RWPE2 (cell line): ENCODE measurements at regions not wholly inside any gene's neighbourhood (a gene's known extent, or its start where the extent isn't known, plus 50 kb on each side); places are given as distances from the start of the nearest gene placed in this dataset.

Source experiments
- ATAC-seq: fragments of 200-7000 bp; cut with Tn5 transposase; 3 replicates; pipeline ENCODE4 v1.9.1; 2021; ENCODE audit warnings: low read depth
- DNase-seq: peaks from one replicate; pipeline ENCODE4 v3.0.0-alpha.2; 2020; ENCODE audit warnings: low spot score
- H3K27ac ChIP-seq: fragments of 450-650 bp; 2 replicates; pipeline ENCODE4 v1.5.1; 2017; ENCODE audit warnings: mild to moderate bottlenecking; ENCODE audit not compliant: poor library complexity, severe bottlenecking
- H3K27me3 ChIP-seq: fragments of 250-450 bp; sonication (Bioruptor Pico); 2 replicates; pipeline ENCODE4 v1.5.1; 2021; ENCODE audit warnings: mild to moderate bottlenecking, moderate library complexity; ENCODE audit not compliant: insufficient read depth, poor library complexity, severe bottlenecking
- H3K36me3 ChIP-seq: fragments of 250-450 bp; sonication (Bioruptor Pico); 2 replicates; pipeline ENCODE4 v1.5.1; 2020; ENCODE audit warnings: low read depth, mild to moderate bottlenecking, moderate library complexity
- H3K4me1 ChIP-seq: fragments of 250-450 bp; sonication (Bioruptor Pico); 2 replicates; pipeline ENCODE4 v1.5.1; 2021; ENCODE audit warnings: mild to moderate bottlenecking, moderate library complexity; ENCODE audit not compliant: insufficient read depth, poor library complexity, severe bottlenecking
- H3K4me3 ChIP-seq: fragments of 250-450 bp; sonication (Bioruptor Pico); 2 replicates; pipeline ENCODE4 v1.5.1; 2021; ENCODE audit warnings: mild to moderate bottlenecking, moderate library complexity; ENCODE audit not compliant: severe bottlenecking
- H3K9me3 ChIP-seq: fragments of 250-450 bp; sonication (Bioruptor Pico); 2 replicates; pipeline ENCODE4 v1.5.1; 2021; ENCODE audit warnings: mild to moderate bottlenecking, moderate library complexity; ENCODE audit not compliant: severe bottlenecking
- TF ChIP-seq, protein P1 (sequence below): fragments of 450-650 bp; IDR thresholded peaks from one replicate; pipeline ENCODE4 v1.5.1; 2017; ENCODE audit warnings: mild to moderate bottlenecking, moderate library complexity; ENCODE audit not compliant: poor library complexity, severe bottlenecking

DNA sequence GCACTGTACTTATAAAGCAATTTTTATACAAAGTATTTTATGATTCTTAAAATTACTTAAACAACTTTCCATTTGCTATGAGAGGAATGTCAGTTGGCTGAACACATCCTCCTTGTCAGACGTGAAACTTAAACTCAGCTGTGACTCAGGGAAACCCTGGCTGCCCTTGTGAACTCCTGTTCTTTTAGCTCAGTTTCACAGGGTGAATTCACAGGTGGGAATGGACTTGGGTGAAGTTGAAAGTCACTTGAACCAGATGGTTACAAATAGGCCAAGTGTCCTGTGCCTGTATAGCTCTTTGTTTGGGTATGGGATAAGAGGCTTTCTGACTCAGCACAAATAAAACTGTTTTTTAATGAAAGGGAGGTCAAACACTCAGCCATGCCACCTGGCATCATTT is 67.4 kb upstream of the FAM47B start:
- no peak for DNase-seq
- H3K4me1 ChIP-seq, result no peaks in the 10 kb centered on the region
- no peak overlapping the region for H3K27ac ChIP-seq
- no peaks in the 10 kb centered on the region for H3K36me3 ChIP-seq
- no peaks in the 10 kb centered on the region for H3K27me3 ChIP-seq
- H3K4me3 ChIP-seq, result no peak overlapping the region
- peak; percentile 58; the same call in 2 of the 3 replicates for ATAC-seq
- no peaks in the 10 kb centered on the region for H3K9me3 ChIP-seq
- TF ChIP-seq, protein P1, sequence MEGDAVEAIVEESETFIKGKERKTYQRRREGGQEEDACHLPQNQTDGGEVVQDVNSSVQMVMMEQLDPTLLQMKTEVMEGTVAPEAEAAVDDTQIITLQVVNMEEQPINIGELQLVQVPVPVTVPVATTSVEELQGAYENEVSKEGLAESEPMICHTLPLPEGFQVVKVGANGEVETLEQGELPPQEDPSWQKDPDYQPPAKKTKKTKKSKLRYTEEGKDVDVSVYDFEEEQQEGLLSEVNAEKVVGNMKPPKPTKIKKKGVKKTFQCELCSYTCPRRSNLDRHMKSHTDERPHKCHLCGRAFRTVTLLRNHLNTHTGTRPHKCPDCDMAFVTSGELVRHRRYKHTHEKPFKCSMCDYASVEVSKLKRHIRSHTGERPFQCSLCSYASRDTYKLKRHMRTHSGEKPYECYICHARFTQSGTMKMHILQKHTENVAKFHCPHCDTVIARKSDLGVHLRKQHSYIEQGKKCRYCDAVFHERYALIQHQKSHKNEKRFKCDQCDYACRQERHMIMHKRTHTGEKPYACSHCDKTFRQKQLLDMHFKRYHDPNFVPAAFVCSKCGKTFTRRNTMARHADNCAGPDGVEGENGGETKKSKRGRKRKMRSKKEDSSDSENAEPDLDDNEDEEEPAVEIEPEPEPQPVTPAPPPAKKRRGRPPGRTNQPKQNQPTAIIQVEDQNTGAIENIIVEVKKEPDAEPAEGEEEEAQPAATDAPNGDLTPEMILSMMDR, result no peak

- no peaks in the 10 kb centered on the region for H3K36me3 ChIP-seq
- DNase-seq (no peak), ATAC-seq (no peak)
- TF ChIP-seq, protein P1, result no peak
- no peaks in the 10 kb centered on the region for H3K9me3 ChIP-seq
- no peaks in the 10 kb centered on the region for H3K27me3 ChIP-seq
- no peaks in the 10 kb centered on the region for H3K4me1 ChIP-seq
- H3K27ac ChIP-seq, result no peak overlapping the region
- H3K4me3 ChIP-seq, result no peak overlapping the region
These were observed 65.2 kb upstream of the FAM47B start for GRCh38 chrX:34877436-34877835.

- no peak for DNase-seq
- Histone ChIP-seq H3K4me1 (no peaks in the 10 kb centered on the region), H3K27ac (no peak overlapping the region), H3K9me3 (no peaks in the 10 kb centered on the region), H3K27me3 (no peaks in the 10 kb centered on the region), H3K36me3 (no peaks in the 10 kb centered on the region), H3K4me3 (no peak overlapping the region)
- TF ChIP-seq, protein P1, result no peak
- no peak for ATAC-seq
These were observed 63.2 kb upstream of the FAM47B start for GRCh38 chrX:34879346-34879745.

DNA sequence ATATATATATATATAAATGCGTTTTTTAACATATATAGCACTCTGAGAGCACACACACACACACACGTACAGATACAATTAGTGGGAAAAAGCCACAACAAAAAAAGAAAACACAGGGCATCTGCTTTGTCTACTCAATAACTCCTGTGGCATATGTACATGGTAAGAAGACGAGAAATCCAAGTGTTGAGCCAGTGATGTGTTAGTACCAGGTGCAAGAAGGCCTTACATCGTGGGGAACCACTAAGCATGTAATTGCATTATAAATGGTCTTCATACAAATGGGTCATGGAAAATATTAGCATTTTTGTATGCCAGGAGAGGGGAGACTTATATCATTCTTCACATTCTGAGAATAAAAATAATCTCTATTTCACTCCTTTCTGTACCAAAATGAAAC is 62.7 kb upstream of the FAM47B start:
- no peaks in the 10 kb centered on the region for H3K27me3 ChIP-seq
- TF ChIP-seq, protein P1, result no peak
- no peaks in the 10 kb centered on the region for H3K9me3 ChIP-seq
- H3K36me3 ChIP-seq, result no peaks in the 10 kb centered on the region
- no peak overlapping the region for H3K4me3 ChIP-seq
- ATAC-seq, result no peak
- H3K4me1 ChIP-seq, result peaks cover 4% of the 10 kb centered on the region
- peak overlapping the region; percentile 46 for H3K27ac ChIP-seq
- DNase-seq, result no peak

GRCh38 chrX:34880656-34881055 is 61.9 kb upstream of the FAM47B start:
- Histone ChIP-seq H3K9me3 (no peaks in the 10 kb centered on the region), H3K27me3 (no peaks in the 10 kb centered on the region), H3K4me1 (peaks cover 7% of the 10 kb centered on the region), H3K4me3 (no peak overlapping the region), H3K36me3 (no peaks in the 10 kb centered on the region), H3K27ac (peak overlapping the region; percentile 46)
- DNase-seq, result no peak
- TF ChIP-seq, protein P1, result no peak
- ATAC-seq, result peak; percentile 82
